ENCODE measurements at regions not wholly inside any gene's neighbourhood (a gene's known extent, or its start where the extent isn't known, plus 50 kb on each side); places are given as distances from the start of the nearest gene placed in this dataset.

DNA sequence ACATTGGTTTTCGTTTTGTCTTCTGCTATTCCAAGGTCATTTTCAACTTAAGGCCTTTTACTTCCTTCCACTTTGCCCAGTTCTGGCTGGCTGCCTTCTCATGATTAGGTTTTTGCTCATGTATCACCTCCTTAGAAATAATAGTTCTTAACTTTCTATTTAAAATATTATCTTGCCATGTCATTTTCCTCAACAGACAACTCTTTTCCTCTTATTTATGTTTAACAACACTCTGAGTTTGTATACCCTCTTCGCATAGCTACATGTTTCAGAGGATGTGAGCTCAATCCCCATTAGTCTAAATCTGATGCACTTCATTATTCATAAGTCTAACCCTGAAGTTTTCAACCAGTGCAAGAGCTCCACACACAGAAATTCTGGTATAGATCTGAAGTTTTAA, 299.1 kb downstream of the BCHE start:
- TF ChIP-seq RAD21 (IDR thresholded peaks at IDR 0.05; ENCODE audit: low read depth) (no peak), TEAD4 (IDR thresholded peaks at IDR 0.05) (no peak)

Data from Ishikawa (cell line).